NCI-H2196 treated with DMSO at 0.1 percent for 48 hours (cell line): ENCODE measurements at regions not wholly inside any gene's neighbourhood (a gene's known extent, or its start where the extent isn't known, plus 50 kb on each side); places are given as distances from the start of the nearest gene placed in this dataset.

ENCODE experiments used
- DNase-seq: peaks from one replicate; lab custom pipeline; 2025; ENCODE audit not compliant: unreplicated experiment; lab: John Stamatoyannopoulos, UW

GRCh38 chr7:34269084-34269483 lies 363.7 kb downstream of the BMPER start:
- no peak for DNase-seq

- no peak for DNase-seq
These were observed 370.3 kb downstream of the BMPER start for GRCh38 chr7:34275624-34276023.

- DNase-seq, result no peak
These were observed 371.9 kb downstream of the BMPER start for GRCh38 chr7:34277016-34277802.

GRCh38 chr7:34277803-34278199 lies 372.5 kb downstream of the BMPER start:
- DNase-seq, result no peak

GRCh38 chr7:34281260-34281659 lies 375.9 kb downstream of the BMPER start:
- DNase-seq, result no peak

GRCh38 chr7:34282271-34282670 lies 375.7 kb upstream of the NPSR1 start:
- no peak for DNase-seq

GRCh38 chr7:34296663-34297062 lies 361.4 kb upstream of the NPSR1 start:
- no peak for DNase-seq

GRCh38 chr7:34298492-34299013 lies 359.5 kb upstream of the NPSR1 start:
- no peak for DNase-seq

GRCh38 chr7:34299066-34299465 lies 359.0 kb upstream of the NPSR1 start:
- no peak for DNase-seq

GRCh38 chr7:34307540-34307939 lies 350.5 kb upstream of the NPSR1 start:
- no peak for DNase-seq

GRCh38 chr7:34308595-34308994 lies 349.4 kb upstream of the NPSR1 start:
- DNase-seq, result no peak

GRCh38 chr7:34309116-34309515 lies 348.9 kb upstream of the NPSR1 start:
- no peak for DNase-seq

- no peak for DNase-seq
These were observed 348.4 kb upstream of the NPSR1 start for GRCh38 chr7:34309584-34309983.

GRCh38 chr7:34311591-34311990 lies 346.4 kb upstream of the NPSR1 start:
- DNase-seq, result no peak

GRCh38 chr7:34312624-34313023 lies 345.4 kb upstream of the NPSR1 start:
- DNase-seq, result no peak

GRCh38 chr7:34313289-34313688 lies 344.7 kb upstream of the NPSR1 start:
- no peak for DNase-seq

- no peak for DNase-seq
These were observed 343.0 kb upstream of the NPSR1 start for GRCh38 chr7:34315032-34315431.

GRCh38 chr7:34317039-34317438 lies 341.0 kb upstream of the NPSR1 start:
- no peak for DNase-seq

- no peak for DNase-seq
These were observed 337.6 kb upstream of the NPSR1 start for GRCh38 chr7:34320412-34320811.

GRCh38 chr7:34320926-34321661 lies 336.9 kb upstream of the NPSR1 start:
- DNase-seq, result peak; percentile 55

GRCh38 chr7:34322841-34323240 lies 335.2 kb upstream of the NPSR1 start:
- no peak for DNase-seq

- DNase-seq, result no peak
These were observed 330.3 kb upstream of the NPSR1 start for GRCh38 chr7:34327681-34328080.
